Coronary artery (tissue), 2 donors: ENCODE measurements at regions not wholly inside any gene's neighbourhood (a gene's known extent, or its start where the extent isn't known, plus 50 kb on each side); places are given as distances from the start of the nearest gene placed in this dataset.
"Not testable (repeated sequence)": the region's sequence is repeated elsewhere in the genome, so short reads cannot be mapped to it uniquely, and the experiment has no call there.

Experiments
- DNase-seq: peaks from one replicate; pipeline ENCODE4 v3.0.0-alpha.2; 2017; ENCODE audit warnings: low spot score
- H3K27ac ChIP-seq, 2 donors: fragments of 200-600 bp; sonication (generic); one replicate each; pipeline ENCODE4 v1.5.1; 2016 to 2019
- H3K4me3 ChIP-seq: fragments of 200-600 bp; sonication (generic); 2 replicates; pipeline ENCODE4 v1.5.1; 2016; ENCODE audit warnings: mild to moderate bottlenecking, moderate library complexity
- CTCF ChIP-seq: fragments of 200-600 bp; sonication (generic); IDR thresholded peaks from one replicate; pipeline ENCODE4 v1.5.1; 2019; ENCODE audit warnings: antibody characterized with exemption

GRCh38 chr5:98360548-98360947, 412.9 kb upstream of the RGMB start:
- no peak overlapping the region for H3K27ac ChIP-seq
- TF ChIP-seq CTCF, result no peak
- DNase-seq, result no peak
- H3K4me3 ChIP-seq, result no peak overlapping the region

- no peak for DNase-seq
- Histone ChIP-seq H3K27ac (no peak overlapping the region), H3K4me3 (no peak overlapping the region)
- no peak for TF ChIP-seq CTCF
Observed at GRCh38 chr5:98363157-98363556, 410.3 kb upstream of the RGMB start.

- TF ChIP-seq CTCF, result no peak
- no peak overlapping the region for H3K27ac ChIP-seq
- no peak overlapping the region for H3K4me3 ChIP-seq
- no peak for DNase-seq
Observed at GRCh38 chr5:98364549-98364948, 408.9 kb upstream of the RGMB start.

- Histone ChIP-seq H3K4me3 (no peak overlapping the region), H3K27ac (no peak overlapping the region)
- DNase-seq, result no peak
- no peak for TF ChIP-seq CTCF
Observed at GRCh38 chr5:98365126-98365525, 408.3 kb upstream of the RGMB start.

- Histone ChIP-seq H3K27ac (no peak overlapping the region), H3K4me3 (no peak overlapping the region)
- DNase-seq, result no peak
- TF ChIP-seq CTCF, result no peak
Observed at GRCh38 chr5:98368141-98368540, 405.3 kb upstream of the RGMB start.

GRCh38 chr5:98372351-98372750, 401.1 kb upstream of the RGMB start:
- DNase-seq, result no peak
- no peak overlapping the region for H3K4me3 ChIP-seq
- H3K27ac ChIP-seq, result no peak overlapping the region
- TF ChIP-seq CTCF, result no peak

GRCh38 chr5:98391921-98392625, 381.4 kb upstream of the RGMB start:
- Histone ChIP-seq H3K4me3 (no peak overlapping the region), H3K27ac (no peak overlapping the region)
- TF ChIP-seq CTCF, result no peak
- DNase-seq, result no peak

GRCh38 chr5:98393205-98393604, 380.3 kb upstream of the RGMB start:
- H3K27ac ChIP-seq, H3K4me3 ChIP-seq, DNase-seq: not testable (repeated sequence)
